HFFc6 (cell line): ENCODE measurements at regions not wholly inside any gene's neighbourhood (a gene's known extent, or its start where the extent isn't known, plus 50 kb on each side); places are given as distances from the start of the nearest gene placed in this dataset.
"Not testable (repeated sequence)": the region's sequence is repeated elsewhere in the genome, so short reads cannot be mapped to it uniquely, and the experiment has no call there.

Source experiments
- DNase-seq: peaks from one replicate; pipeline ENCODE4 v3.0.0-alpha.2; 2018
- H3K27ac Mint-ChIP-seq: 2 replicates; pipeline ENCODE4 v1.8.0; 2020; ENCODE audit warnings: mild to moderate bottlenecking, mixed read lengths
- H3K27me3 Mint-ChIP-seq: 2 replicates; pipeline ENCODE4 v1.8.0; 2021; ENCODE audit warnings: mild to moderate bottlenecking, moderate library complexity, mixed read lengths; ENCODE audit not compliant: insufficient read depth
- H3K36me3 Mint-ChIP-seq: 2 replicates; pipeline ENCODE4 v1.8.0; 2021; ENCODE audit warnings: low read depth, mixed read lengths
- H3K4me1 Mint-ChIP-seq: 2 replicates; pipeline ENCODE4 v1.8.0; 2020; ENCODE audit warnings: low read depth, mixed read lengths
- H3K4me3 Mint-ChIP-seq: 2 replicates; pipeline ENCODE4 v1.8.0; 2020; ENCODE audit warnings: mild to moderate bottlenecking, moderate library complexity, mixed read lengths
- H3K9me3 Mint-ChIP-seq: 2 replicates; pipeline ENCODE4 v1.8.0; 2020; ENCODE audit warnings: mild to moderate bottlenecking, mixed read lengths

- H3K27me3 Mint-ChIP-seq, H3K9me3 Mint-ChIP-seq, DNase-seq, H3K4me1 Mint-ChIP-seq, H3K4me3 Mint-ChIP-seq, H3K27ac Mint-ChIP-seq, H3K36me3 Mint-ChIP-seq: not testable (repeated sequence)
Measured at GRCh38 chr6:26811486-26812116, 152.1 kb upstream of the ZNF322 start.

GRCh38 chr6:26818640-26819225, 159.2 kb upstream of the ZNF322 start:
- H3K4me1 Mint-ChIP-seq, DNase-seq, H3K9me3 Mint-ChIP-seq, H3K36me3 Mint-ChIP-seq, H3K27me3 Mint-ChIP-seq, H3K27ac Mint-ChIP-seq, H3K4me3 Mint-ChIP-seq: not testable (repeated sequence)

GRCh38 chr6:26827965-26828364, 168.4 kb upstream of the ZNF322 start:
- not testable (repeated sequence) for H3K27ac Mint-ChIP-seq, H3K27me3 Mint-ChIP-seq, H3K4me3 Mint-ChIP-seq, DNase-seq, H3K4me1 Mint-ChIP-seq, H3K36me3 Mint-ChIP-seq, H3K9me3 Mint-ChIP-seq

GRCh38 chr6:26829480-26829879, 169.9 kb upstream of the ZNF322 start:
- H3K27me3 Mint-ChIP-seq, result not testable (repeated sequence)

GRCh38 chr6:26830992-26831391, 171.4 kb upstream of the ZNF322 start:
- not testable (repeated sequence) for H3K9me3 Mint-ChIP-seq

More at GRCh38 chr6:26829480-26829879, 169.9 kb upstream of the ZNF322 start:
- not testable (repeated sequence) for H3K4me3 Mint-ChIP-seq, DNase-seq, H3K27ac Mint-ChIP-seq, H3K4me1 Mint-ChIP-seq, H3K9me3 Mint-ChIP-seq, H3K36me3 Mint-ChIP-seq

GRCh38 chr6:26835707-26836106, 176.2 kb upstream of the ZNF322 start:
- not testable (repeated sequence) for H3K27ac Mint-ChIP-seq, H3K4me1 Mint-ChIP-seq, DNase-seq, H3K36me3 Mint-ChIP-seq, H3K9me3 Mint-ChIP-seq, H3K27me3 Mint-ChIP-seq, H3K4me3 Mint-ChIP-seq

More at GRCh38 chr6:26830992-26831391, 171.4 kb upstream of the ZNF322 start:
- not testable (repeated sequence) for H3K27me3 Mint-ChIP-seq, H3K36me3 Mint-ChIP-seq, H3K4me1 Mint-ChIP-seq, H3K4me3 Mint-ChIP-seq, DNase-seq, H3K27ac Mint-ChIP-seq

- H3K27me3 Mint-ChIP-seq, DNase-seq, H3K4me1 Mint-ChIP-seq, H3K4me3 Mint-ChIP-seq, H3K36me3 Mint-ChIP-seq, H3K9me3 Mint-ChIP-seq, H3K27ac Mint-ChIP-seq: not testable (repeated sequence)
Measured at GRCh38 chr6:26836657-26837056, 177.1 kb upstream of the ZNF322 start.

GRCh38 chr6:26844823-26845222, 185.3 kb upstream of the ZNF322 start:
- not testable (repeated sequence) for H3K27me3 Mint-ChIP-seq

GRCh38 chr6:26857289-26857688, 197.7 kb upstream of the ZNF322 start:
- H3K36me3 Mint-ChIP-seq, H3K27ac Mint-ChIP-seq, H3K9me3 Mint-ChIP-seq, H3K27me3 Mint-ChIP-seq, H3K4me3 Mint-ChIP-seq, H3K4me1 Mint-ChIP-seq, DNase-seq: not testable (repeated sequence)

More at GRCh38 chr6:26844823-26845222, 185.3 kb upstream of the ZNF322 start:
- H3K9me3 Mint-ChIP-seq, DNase-seq, H3K4me3 Mint-ChIP-seq, H3K4me1 Mint-ChIP-seq, H3K36me3 Mint-ChIP-seq, H3K27ac Mint-ChIP-seq: not testable (repeated sequence)

- not testable (repeated sequence) for DNase-seq, H3K9me3 Mint-ChIP-seq, H3K36me3 Mint-ChIP-seq, H3K27me3 Mint-ChIP-seq, H3K4me3 Mint-ChIP-seq, H3K4me1 Mint-ChIP-seq
- peak overlapping the region; percentile 38; the same call in 1 of the 2 replicates for H3K27ac Mint-ChIP-seq
Measured at GRCh38 chr6:26859067-26859770, 199.7 kb upstream of the ZNF322 start.

GRCh38 chr6:26859771-26860163, 200.2 kb upstream of the ZNF322 start:
- H3K27ac Mint-ChIP-seq, result peak overlapping the region; percentile 38
- H3K9me3 Mint-ChIP-seq, H3K36me3 Mint-ChIP-seq, H3K4me3 Mint-ChIP-seq, H3K4me1 Mint-ChIP-seq, H3K27me3 Mint-ChIP-seq: not testable (repeated sequence)
- DNase-seq, result peak; percentile 19

- H3K4me1 Mint-ChIP-seq, H3K27me3 Mint-ChIP-seq, H3K27ac Mint-ChIP-seq, H3K36me3 Mint-ChIP-seq, H3K4me3 Mint-ChIP-seq, H3K9me3 Mint-ChIP-seq, DNase-seq: not testable (repeated sequence)
Measured at GRCh38 chr6:26861913-26862312, 202.4 kb upstream of the ZNF322 start.

GRCh38 chr6:26863641-26864040, 204.1 kb upstream of the ZNF322 start:
- H3K27me3 Mint-ChIP-seq, H3K4me1 Mint-ChIP-seq, H3K36me3 Mint-ChIP-seq, H3K4me3 Mint-ChIP-seq, H3K27ac Mint-ChIP-seq, H3K9me3 Mint-ChIP-seq, DNase-seq: not testable (repeated sequence)

- not testable (repeated sequence) for H3K27ac Mint-ChIP-seq, H3K27me3 Mint-ChIP-seq, H3K9me3 Mint-ChIP-seq, H3K4me1 Mint-ChIP-seq, H3K4me3 Mint-ChIP-seq, DNase-seq, H3K36me3 Mint-ChIP-seq
Measured at GRCh38 chr6:26898785-26899184, 239.2 kb upstream of the ZNF322 start.
